Esophagus muscularis mucosa (tissue), 4 donors: ENCODE measurements at regions not wholly inside any gene's neighbourhood (a gene's known extent, or its start where the extent isn't known, plus 50 kb on each side); places are given as distances from the start of the nearest gene placed in this dataset.

Source experiments
- CTCF ChIP-seq, 3 experiments: fragments of 200-600 bp in 2 of 3; fragments of 450-650 bp in 1 of 3; sonication (generic) in 2 of 3; IDR thresholded peaks; one replicate each; pipeline ENCODE4 v1.5.1; 2017 to 2019; ENCODE audit warnings: antibody characterized with exemption in 3 of 3, mild to moderate bottlenecking in 2 of 3, moderate library complexity in 1 of 3
- EP300 ChIP-seq: sonication (generic); formaldehyde crosslinking; IDR thresholded peaks from one replicate; pipeline ENCODE4 v1.6.1; 2017; ENCODE audit warnings: antibody characterized with exemption
- POLR2A ChIP-seq: fragments of 450-650 bp; IDR thresholded peaks from one replicate; pipeline ENCODE4 v1.6.1; 2017; ENCODE audit warnings: antibody characterized with exemption, moderate library complexity, mild to moderate bottlenecking, low read depth

GRCh38 chr20:52039790-52040189 lies 151.8 kb downstream of the ZFP64 start:
- TF ChIP-seq EP300 (no peak), CTCF (IDR thresholded peaks at IDR 0.05) (no peak), POLR2A (no peak)
